ENCODE measurements at regions not wholly inside any gene's neighbourhood (a gene's known extent, or its start where the extent isn't known, plus 50 kb on each side); places are given as distances from the start of the nearest gene placed in this dataset.

DNA sequence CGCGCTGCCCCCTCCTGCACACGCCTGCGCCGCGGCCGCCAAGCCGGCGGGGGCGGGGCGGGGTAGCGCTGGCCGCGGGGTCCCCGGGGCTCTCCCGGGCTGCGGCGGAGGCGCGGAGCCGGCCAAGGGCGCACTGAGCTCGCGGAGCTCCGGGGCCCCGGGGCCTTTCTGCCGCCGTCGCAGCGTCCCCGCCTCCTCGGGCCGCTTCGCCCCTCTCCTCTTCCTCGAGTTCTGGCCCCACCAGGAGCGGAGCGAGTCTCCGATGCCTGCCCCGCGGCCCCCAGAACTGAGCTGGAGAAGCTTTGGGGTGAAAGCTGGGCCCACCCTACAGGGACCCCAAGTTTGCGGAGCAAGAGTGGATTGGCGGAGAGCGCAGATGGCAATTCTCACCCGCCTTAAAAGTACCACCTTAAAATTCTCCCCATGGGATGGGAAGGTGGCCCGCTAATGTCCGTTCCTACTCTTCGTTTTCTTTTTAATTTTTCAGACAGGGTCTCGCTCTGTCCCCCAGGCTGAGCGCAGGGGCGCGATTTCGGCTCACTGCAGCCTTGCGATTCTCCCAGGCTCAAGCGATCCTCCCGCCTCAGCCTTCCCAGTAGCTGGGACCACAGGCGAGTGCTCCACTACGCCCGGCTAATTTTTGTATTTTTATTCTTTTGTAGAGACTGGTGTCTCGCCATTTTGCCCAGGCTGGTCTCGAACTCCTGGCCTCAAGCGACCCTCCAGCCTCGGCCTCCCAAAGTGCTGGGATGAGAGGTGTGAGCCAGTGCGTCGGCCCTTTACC lies 129.6 kb downstream of the NDUFA12 start:
- TF ChIP-seq, protein P1, sequence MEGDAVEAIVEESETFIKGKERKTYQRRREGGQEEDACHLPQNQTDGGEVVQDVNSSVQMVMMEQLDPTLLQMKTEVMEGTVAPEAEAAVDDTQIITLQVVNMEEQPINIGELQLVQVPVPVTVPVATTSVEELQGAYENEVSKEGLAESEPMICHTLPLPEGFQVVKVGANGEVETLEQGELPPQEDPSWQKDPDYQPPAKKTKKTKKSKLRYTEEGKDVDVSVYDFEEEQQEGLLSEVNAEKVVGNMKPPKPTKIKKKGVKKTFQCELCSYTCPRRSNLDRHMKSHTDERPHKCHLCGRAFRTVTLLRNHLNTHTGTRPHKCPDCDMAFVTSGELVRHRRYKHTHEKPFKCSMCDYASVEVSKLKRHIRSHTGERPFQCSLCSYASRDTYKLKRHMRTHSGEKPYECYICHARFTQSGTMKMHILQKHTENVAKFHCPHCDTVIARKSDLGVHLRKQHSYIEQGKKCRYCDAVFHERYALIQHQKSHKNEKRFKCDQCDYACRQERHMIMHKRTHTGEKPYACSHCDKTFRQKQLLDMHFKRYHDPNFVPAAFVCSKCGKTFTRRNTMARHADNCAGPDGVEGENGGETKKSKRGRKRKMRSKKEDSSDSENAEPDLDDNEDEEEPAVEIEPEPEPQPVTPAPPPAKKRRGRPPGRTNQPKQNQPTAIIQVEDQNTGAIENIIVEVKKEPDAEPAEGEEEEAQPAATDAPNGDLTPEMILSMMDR (IDR thresholded peaks at IDR 0.05; ENCODE audit: borderline replicate concordance, extremely low read depth, low read length, poor library complexity, severe bottlenecking): no peak
- TF ChIP-seq EZH2 (IDR thresholded peaks at IDR 0.05; ENCODE audit: borderline replicate concordance, low read depth, low read length, severe bottlenecking): no peak
